GM21737 (cell line): ENCODE measurements at regions not wholly inside any gene's neighbourhood (a gene's known extent, or its start where the extent isn't known, plus 50 kb on each side); places are given as distances from the start of the nearest gene placed in this dataset.
"Not testable (repeated sequence)": the region's sequence is repeated elsewhere in the genome, so short reads cannot be mapped to it uniquely, and the experiment has no call there.

Experiments
- ATAC-seq: cut with Tn5 transposase; IDR thresholded peaks from one replicate; pipeline ENCODE4 v1.9.1; 2021; ENCODE audit warnings: mild to moderate bottlenecking, moderate library complexity; ENCODE audit not compliant: unreplicated experiment

DNA sequence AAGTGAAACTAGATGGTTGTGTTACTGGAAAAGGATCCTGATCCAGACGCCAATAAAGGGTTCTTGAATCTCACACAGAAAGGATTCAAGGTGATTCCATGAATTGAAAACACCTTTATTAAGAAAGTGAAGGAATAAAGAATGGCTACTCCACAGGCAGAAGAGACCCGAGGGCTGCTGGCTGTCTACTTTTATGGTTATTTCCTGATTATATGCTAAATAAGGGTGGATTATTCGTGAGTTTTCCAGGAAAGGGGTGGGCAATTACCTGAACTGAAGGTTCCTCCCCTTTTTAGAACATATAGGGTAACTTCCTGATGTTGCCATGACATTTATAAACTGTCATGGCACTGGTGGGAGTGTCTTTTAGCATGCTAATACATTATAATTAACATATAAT, 50.9 kb upstream of the WARS2 start:
- no peak for ATAC-seq

GRCh38 chr1:119204197-119204960, 63.9 kb upstream of the WARS2 start:
- ATAC-seq: no peak

GRCh38 chr1:119204961-119205357, 64.5 kb upstream of the WARS2 start:
- ATAC-seq: no peak

DNA sequence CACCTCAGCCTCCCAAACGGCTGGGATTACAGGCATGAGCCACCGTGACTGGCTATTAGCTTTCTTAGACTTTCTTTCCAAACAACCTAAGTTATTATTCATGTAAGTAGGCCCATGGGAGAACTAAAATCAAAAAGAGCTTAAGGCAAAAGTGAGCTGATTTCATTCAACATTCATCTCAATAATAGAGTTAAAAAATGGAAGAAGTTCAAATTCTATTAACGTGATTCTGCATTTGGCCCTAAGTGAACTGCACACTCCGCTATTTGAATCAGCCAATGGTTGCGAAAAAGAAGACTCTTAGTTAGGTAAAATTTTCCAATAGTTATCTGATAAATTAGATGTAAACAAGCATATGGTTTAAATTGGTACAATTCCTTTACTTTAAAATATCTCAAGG, 68.6 kb upstream of the WARS2 start:
- no peak for ATAC-seq

- no peak for ATAC-seq
Observed at GRCh38 chr1:119209596-119210295, 69.3 kb upstream of the WARS2 start.

DNA sequence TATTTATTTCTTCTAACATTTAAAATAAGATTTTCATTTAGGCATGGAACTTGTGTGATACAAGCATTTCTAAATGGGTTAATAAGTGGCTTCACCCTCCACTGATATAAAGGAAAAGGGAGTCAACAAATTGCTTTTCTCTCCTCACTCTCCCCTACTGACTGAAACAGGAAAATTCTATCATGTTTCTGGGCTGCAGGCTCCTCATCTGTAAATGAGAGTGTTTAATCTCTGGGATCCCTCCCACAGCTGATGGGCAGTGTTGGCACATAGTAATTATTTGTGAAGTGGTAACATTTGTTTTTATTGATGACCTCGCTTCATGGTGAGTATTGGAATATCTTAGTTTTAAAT, 69.8 kb upstream of the WARS2 start:
- no peak for ATAC-seq

GRCh38 chr1:119213213-119213612, 72.8 kb upstream of the WARS2 start:
- ATAC-seq: not testable (repeated sequence)

GRCh38 chr1:119214961-119215360, 74.5 kb upstream of the WARS2 start:
- not testable (repeated sequence) for ATAC-seq

GRCh38 chr1:119217309-119217828, 76.9 kb upstream of the WARS2 start:
- ATAC-seq: no peak

DNA sequence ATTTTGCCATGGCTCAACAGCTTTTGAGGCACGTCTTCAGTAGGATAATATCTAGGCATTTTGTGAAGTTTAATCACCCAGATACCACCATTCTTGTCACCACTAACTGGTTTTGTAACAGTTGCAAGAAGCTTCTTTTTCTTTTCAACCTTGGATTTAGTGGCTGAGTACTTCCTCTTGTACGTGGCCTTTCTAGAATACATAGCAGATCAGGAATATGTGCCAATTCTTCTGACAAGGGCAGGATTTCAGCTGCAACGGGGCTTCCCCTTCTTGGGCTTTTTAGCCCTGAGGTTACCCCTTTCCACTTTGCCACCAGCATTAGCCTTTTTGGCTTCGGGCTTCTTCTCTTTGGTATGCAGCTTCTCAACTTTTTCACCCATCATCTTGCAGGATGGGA, 79.3 kb upstream of the WARS2 start:
- ATAC-seq: no peak

DNA sequence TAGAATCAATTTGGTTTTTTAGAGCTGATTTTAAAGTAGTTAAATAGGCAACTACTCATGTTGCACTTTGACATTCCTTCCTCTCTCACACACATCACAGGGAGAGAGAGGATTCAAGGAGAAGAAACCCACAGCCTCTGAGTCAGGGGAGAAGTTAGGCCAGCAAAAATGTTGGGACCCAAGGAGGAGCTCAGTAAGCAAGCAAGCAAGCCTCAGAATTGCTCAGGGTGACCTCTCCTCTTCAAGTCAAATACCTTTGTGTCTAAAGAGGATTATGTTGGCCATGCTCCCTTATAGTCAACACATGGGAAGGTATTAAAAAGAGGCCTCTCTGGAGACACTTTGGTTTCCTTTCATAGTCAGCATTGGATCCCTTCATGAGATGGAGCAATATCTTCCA, 80.5 kb upstream of the WARS2 start:
- ATAC-seq: no peak

DNA sequence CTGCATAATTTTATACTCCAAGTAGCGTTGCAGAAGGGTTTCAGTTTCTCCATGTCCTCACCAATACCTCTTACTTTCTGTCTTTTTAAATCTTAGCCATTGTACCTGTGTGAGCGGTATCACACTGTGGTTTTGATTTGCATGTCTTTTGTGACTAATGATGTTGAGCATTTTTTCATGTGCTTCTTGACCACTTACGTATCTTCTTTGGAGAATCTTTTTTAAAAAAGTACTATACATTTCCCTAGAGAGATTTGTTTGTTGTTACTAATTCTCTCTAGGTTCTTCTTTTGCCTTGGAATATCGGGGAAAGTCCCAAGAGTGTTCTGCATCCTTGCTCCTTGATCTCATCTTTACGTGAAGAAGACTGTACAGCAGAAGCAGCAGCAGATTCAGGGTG, 81.8 kb upstream of the WARS2 start:
- ATAC-seq: no peak

- no peak for ATAC-seq
Observed at GRCh38 chr1:119225265-119225664, 84.8 kb upstream of the WARS2 start.

DNA sequence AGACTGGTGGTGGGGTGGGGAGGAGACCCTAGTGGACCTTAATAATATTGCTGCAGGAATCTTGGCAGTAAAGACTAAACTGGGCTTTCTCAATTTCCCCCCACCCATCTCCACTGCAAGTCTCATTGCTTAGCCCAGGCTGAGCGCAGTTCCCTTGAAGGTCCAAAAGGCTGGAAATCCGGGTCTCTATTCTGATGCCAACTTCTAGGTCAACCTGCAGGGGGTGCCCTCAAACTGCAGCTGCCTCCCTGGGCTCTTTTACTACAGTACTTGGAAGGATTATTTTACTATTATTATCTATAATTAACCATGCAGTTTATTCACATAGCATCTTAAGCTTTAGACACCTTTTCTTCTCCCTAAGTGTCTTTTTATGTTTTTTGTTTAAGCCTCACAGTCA, 85.4 kb upstream of the WARS2 start:
- ATAC-seq: no peak

GRCh38 chr1:119226321-119226720, 85.9 kb upstream of the WARS2 start:
- no peak for ATAC-seq

DNA sequence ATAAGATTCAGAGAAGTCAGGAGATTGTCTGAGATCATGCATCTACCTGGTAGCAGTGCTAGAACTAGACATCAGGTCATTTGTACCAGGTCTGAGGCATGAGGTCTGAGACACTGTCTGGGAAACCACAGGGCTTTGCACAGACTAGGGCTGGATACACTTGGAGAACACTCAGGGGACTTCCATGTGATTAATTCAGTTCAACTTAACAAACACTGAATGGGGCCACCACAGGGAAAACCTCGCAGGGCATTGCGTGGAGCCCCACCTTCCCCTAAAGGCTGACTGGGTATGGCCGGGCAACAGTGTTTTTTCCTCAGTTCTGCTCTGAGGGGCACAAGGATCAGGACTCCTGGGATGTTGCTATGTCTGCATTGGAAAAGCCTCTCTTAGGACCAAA, 86.5 kb upstream of the WARS2 start:
- ATAC-seq: no peak

- no peak for ATAC-seq
Observed at GRCh38 chr1:119227456-119227855, 87.0 kb upstream of the WARS2 start.

- no peak for ATAC-seq
Observed at GRCh38 chr1:119228335-119229080, 88.1 kb upstream of the WARS2 start.

DNA sequence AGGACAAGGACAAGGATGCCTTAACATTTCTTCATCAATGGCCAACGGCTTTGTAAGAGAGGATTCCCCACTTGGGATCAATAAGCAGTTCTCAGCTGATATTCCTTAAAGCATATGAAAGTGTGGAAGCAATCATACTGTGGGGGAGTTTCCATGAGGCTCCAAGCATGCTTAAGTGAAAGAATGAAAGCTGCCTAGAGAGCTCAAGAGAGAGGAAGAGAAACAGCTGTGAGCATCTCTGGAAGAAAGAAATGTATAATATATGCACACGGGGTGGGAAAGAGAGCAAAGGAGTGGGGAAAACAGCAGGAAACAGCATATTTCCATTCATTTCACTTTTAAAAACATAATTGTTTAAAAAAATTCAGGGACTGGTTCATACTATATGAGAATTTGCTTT, 94.7 kb upstream of the WARS2 start:
- no peak for ATAC-seq

GRCh38 chr1:119245881-119246280, 105.4 kb upstream of the WARS2 start:
- no peak for ATAC-seq

GRCh38 chr1:119249283-119249682, 108.8 kb upstream of the WARS2 start:
- no peak for ATAC-seq

- no peak for ATAC-seq
Observed at GRCh38 chr1:119250299-119250698, 109.8 kb upstream of the WARS2 start.
